Common myeloid progenitor, CD34-positive (primary cell): ENCODE measurements at regions not wholly inside any gene's neighbourhood (a gene's known extent, or its start where the extent isn't known, plus 50 kb on each side); places are given as distances from the start of the nearest gene placed in this dataset.
"Not testable (repeated sequence)": the region's sequence is repeated elsewhere in the genome, so short reads cannot be mapped to it uniquely, and the experiment has no call there.

Experiments
- CTCF ChIA-PET: fragments of 350-600 bp; sonication (Branson Sonifier 250); formaldehyde crosslinking; loops from one replicate; lab custom pipeline; 2021; ENCODE audit warnings: antibody characterized with exemption; lab: Charles Lee
- POLR2A ChIA-PET: fragments of 350-600 bp; sonication (Branson Sonifier 250); formaldehyde crosslinking; loops from one replicate; lab custom pipeline; 2021; ENCODE audit warnings: antibody characterized with exemption; lab: Charles Lee
- DNase-seq, 3 donors: peaks; one replicate each; pipeline versions ENCODE4 v3.0.0 to v3.0.0-alpha.2; 2013
- H3K27ac ChIP-seq, 2 experiments: 1 replicate in 1 of 2; 2 replicates in 1 of 2; pipeline ENCODE4 v1.7.0; 2013; ENCODE audit warnings: inconsistent platforms in 2 of 2, low read length in 2 of 2, mild to moderate bottlenecking in 2 of 2, low read depth in 1 of 2, moderate library complexity in 1 of 2; ENCODE audit not compliant: severe bottlenecking in 2 of 2, insufficient read depth in 1 of 2, poor library complexity in 1 of 2
- H3K27me3 ChIP-seq, 5 experiments: replicated peaks in 2 of 5; 1 replicate in 3 of 5; 2 replicates in 2 of 5; pipeline versions ENCODE4 v1.6.1 to v1.7.0; 2013; ENCODE audit warnings: low read length in 4 of 5, mild to moderate bottlenecking in 2 of 5, moderate library complexity in 2 of 5, inconsistent platforms in 1 of 5; ENCODE audit not compliant: insufficient read depth in 5 of 5, control insufficient read depth in 4 of 5
- H3K36me3 ChIP-seq, 4 experiments: 1 replicate in 2 of 4; 2 replicates in 2 of 4; pipeline versions ENCODE4 v1.6.1 to v1.7.0; 2013; ENCODE audit warnings: low read length in 3 of 4, control low read depth in 1 of 4, mild to moderate bottlenecking in 1 of 4; ENCODE audit not compliant: control insufficient read depth in 4 of 4, insufficient read depth in 4 of 4
- H3K4me1 ChIP-seq, 4 experiments: 1 replicate in 3 of 4; 2 replicates in 1 of 4; pipeline versions ENCODE4 v1.6.1 to v1.7.1; 2013; ENCODE audit warnings: low read length in 3 of 4, mild to moderate bottlenecking in 3 of 4, control low read depth in 1 of 4, inconsistent platforms in 1 of 4, moderate library complexity in 1 of 4; ENCODE audit not compliant: control insufficient read depth in 4 of 4, insufficient read depth in 4 of 4; ENCODE audit errors: control extremely low read depth in 1 of 4
- H3K4me3 ChIP-seq, 7 experiments: 1 replicate in 4 of 7; 2 replicates in 3 of 7; pipeline versions ENCODE4 v1.5.1 to v1.7.0; 2013; ENCODE audit warnings: mild to moderate bottlenecking in 7 of 7, low read length in 6 of 7, moderate library complexity in 6 of 7, inconsistent platforms in 2 of 7, low read depth in 2 of 7, control low read depth in 1 of 7; ENCODE audit not compliant: insufficient read depth in 4 of 7, control insufficient read depth in 1 of 7; ENCODE audit errors: extremely low read depth in 1 of 7
- H3K9me3 ChIP-seq, 5 experiments: 1 replicate in 4 of 5; 2 replicates in 1 of 5; pipeline versions ENCODE4 v1.6.1 to v1.7.1; 2013; ENCODE audit warnings: low read length in 4 of 5, mild to moderate bottlenecking in 2 of 5, inconsistent platforms in 1 of 5, low read depth in 1 of 5, moderate library complexity in 1 of 5; ENCODE audit not compliant: control insufficient read depth in 4 of 5, insufficient read depth in 2 of 5; ENCODE audit errors: control extremely low read depth in 1 of 5
- WGBS: methylation state at CpG from one replicate; pipeline ENCODE4 v1.1.5; 2013; ENCODE audit not compliant: insufficient coverage; 5-methylcytosine and 5-hydroxymethylcytosine counted together

DNA sequence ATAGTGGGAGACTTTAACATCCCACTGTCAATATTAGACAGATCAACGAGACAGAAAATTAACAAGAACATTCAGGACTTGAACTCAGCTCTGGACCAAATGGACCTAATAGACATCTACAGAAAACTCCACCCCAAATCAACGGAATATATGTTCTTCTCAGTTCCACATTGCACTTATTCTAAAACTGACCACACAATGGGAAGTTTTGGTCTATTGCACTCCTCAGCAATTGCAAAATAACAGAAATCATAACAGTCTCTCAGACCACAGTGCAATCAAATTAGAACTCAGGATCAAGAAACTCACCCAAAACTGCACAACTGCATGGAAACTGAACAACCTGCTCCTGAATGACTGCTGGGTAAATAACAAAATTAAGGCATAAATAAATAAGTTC is 449.9 kb upstream of the FANCL start:
- POLR2A ChIA-PET, H3K27ac ChIP-seq, H3K27me3 ChIP-seq, H3K36me3 ChIP-seq, H3K4me3 ChIP-seq, DNase-seq: not testable (repeated sequence)
- CTCF ChIA-PET: interaction anchor here (1.1 to 1.3 kb wide), 2 partner anchors 11 to 31 kb away, joined by 3 read pairs; no protein-coding TSS in a partner anchor
- peaks cover 0 to 14% (median 4%) of the 10 kb centered on the region in 5 experiments for H3K9me3 ChIP-seq
- H3K4me1 ChIP-seq: peaks cover 0 to 12% (median 7%) of the 10 kb centered on the region in 4 experiments
- 90% methylated on average over 1 of the region's 2 CpGs for WGBS

DNA sequence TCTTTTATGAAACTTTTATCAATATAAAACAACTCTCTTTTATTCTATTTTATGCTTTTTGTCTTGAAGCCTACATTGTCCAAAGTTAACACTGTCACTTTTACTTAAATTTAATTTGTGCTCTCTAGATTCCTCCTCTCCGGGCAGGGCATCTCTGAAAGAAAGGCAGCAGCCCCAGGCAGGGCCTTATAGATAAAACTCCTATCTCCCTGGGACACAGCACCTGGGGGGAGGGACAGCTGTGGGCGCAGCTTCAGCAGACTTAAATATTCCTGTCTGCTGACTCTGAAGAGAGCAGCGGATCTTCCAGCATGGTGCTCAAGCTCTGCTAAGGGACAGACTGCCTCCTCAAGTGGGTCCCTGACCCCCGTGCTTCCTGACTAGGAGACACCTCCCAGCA is 447.7 kb upstream of the FANCL start:
- 97% methylated on average over 4 of the region's 4 CpGs for WGBS
- ChIA-PET POLR2A (no interaction called here), CTCF (no interaction called here)
- Histone ChIP-seq H3K4me1 (peaks cover 0 to 21% (median 9%) of the 10 kb centered on the region in 4 experiments), H3K36me3 (peaks cover 0 to 2% (median 0%) of the 10 kb centered on the region in 4 experiments), H3K4me3 (no peak overlapping the region), H3K27me3 (no peaks in the 10 kb centered on the region), H3K27ac (no peak overlapping the region), H3K9me3 (peaks cover 0 to 10% (median 4%) of the 10 kb centered on the region in 5 experiments)
- peak in 1 of 3 donors; percentile 53 for DNase-seq

DNA sequence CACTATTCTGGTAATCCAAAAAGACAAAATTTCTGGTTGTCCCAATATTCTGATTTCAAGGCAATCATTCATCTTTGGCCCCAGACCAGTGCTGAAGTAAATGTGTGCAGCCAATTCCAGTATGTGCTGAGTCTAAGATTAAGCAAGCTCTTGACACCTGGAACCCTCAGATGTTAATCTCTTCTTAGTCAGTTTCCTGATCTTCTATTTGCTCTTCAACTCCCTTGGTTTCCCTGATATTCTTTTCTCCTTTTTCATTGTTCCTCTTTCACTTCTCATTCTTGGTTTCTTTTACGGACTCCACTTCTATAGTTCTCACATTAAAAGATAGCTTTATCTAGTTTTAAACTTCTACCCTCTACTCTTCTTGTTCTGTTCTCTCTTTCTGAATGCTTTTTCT is 445.7 kb upstream of the FANCL start:
- CTCF ChIA-PET: interaction anchor here (1.0 to 1.5 kb wide), 2 partner anchors 12 to 22 kb away, joined by 3 read pairs; no protein-coding TSS in a partner anchor
- POLR2A ChIA-PET: no interaction called here
- Histone ChIP-seq H3K36me3 (peaks cover 0 to 3% (median under 1%) of the 10 kb centered on the region in 4 experiments), H3K27me3 (no peaks in the 10 kb centered on the region), H3K4me1 (peaks cover 0 to 25% (median 9%) of the 10 kb centered on the region in 4 experiments), H3K9me3 (peaks cover 0 to 10% (median 4%) of the 10 kb centered on the region in 5 experiments), H3K27ac (peak overlapping the region; percentile 13 to 60), H3K4me3 (peak overlapping the region in 2 of 7 experiments; percentile 27 to 58)
- 9% methylated on average over 1 of the region's 1 CpG for WGBS
- DNase-seq: peak in 2 of 3 donors; percentile 55 to 73

DNA sequence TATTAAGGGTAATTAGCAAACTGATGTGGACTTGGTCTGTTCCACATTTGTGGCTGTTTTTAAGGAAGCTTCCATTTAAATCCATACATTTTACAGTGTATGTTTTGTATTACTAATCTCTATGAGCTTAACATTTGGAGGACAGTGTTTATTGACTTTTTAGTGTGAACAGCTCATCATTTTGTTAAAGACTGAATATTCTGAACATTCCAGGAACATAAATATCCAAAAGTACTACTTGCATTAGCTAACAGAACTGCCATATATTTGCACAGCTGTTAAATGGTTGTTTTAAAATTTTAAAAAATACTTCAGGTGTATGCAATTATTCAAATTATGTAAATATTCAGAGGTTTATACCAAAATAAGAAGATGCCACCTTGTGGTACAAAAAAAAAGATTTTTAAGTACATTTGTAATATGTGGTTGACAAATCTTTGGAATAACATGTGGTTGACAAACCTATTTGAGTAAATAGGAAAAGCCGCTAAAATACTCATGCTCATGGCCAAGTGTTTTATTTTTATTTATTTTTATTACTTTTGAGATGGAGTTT is 439.7 kb upstream of the FANCL start:
- Histone ChIP-seq H3K4me3 (no peak overlapping the region), H3K4me1 (peaks cover 0 to 12% (median 1%) of the 10 kb centered on the region in 4 experiments), H3K9me3 (no peaks in the 10 kb centered on the region), H3K36me3 (peaks cover 0 to 3% (median 0%) of the 10 kb centered on the region in 4 experiments), H3K27me3 (no peaks in the 10 kb centered on the region), H3K27ac (no peak overlapping the region)
- POLR2A ChIA-PET: no interaction called here
- WGBS: no CpG with 5 or more reads among the region's 1 CpG
- CTCF ChIA-PET: interaction anchor here (0.7 to 2.7 kb wide), 14 partner anchors 9 to 220 kb away, joined by 3 to 16 read pairs (median 3); no protein-coding TSS in a partner anchor
- peak in 2 of 3 donors; percentile 32 to 53 for DNase-seq

DNA sequence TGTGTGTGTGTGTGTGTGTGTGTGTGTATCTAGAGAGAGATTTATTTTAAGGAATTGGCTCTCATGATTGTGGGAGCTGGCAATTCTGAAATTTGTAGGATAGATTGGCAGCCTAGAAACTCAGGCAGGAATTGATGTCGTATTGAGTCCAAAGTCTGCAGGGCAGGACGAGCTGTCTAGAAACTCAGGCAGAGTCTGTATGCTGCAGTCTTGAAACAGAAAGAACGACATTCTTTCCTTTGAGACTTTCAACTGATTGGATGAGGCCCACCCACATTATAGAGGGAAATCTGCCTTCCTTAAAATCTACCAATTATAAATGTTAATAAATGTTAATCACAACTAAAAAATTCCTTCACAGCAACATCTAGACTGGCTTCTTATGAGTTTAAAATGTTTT is 436.6 kb upstream of the FANCL start:
- Histone ChIP-seq H3K4me1 (peaks cover 0 to 5% (median 0%) of the 10 kb centered on the region in 4 experiments), H3K27ac (no peak overlapping the region), H3K9me3 (no peaks in the 10 kb centered on the region), H3K36me3 (peaks cover 0 to under 1% (median 0%) of the 10 kb centered on the region in 4 experiments), H3K27me3 (no peaks in the 10 kb centered on the region), H3K4me3 (no peak overlapping the region)
- no peak for DNase-seq
- ChIA-PET POLR2A (interaction anchor here (0.8 kb wide), 1 partner anchor 62 kb away, joined by 3 read pairs; no protein-coding TSS in a partner anchor), CTCF (no interaction called here)
- 93% methylated on average over 3 of the region's 3 CpGs for WGBS

GRCh38 chr2:58671675-58672074 is 430.6 kb upstream of the FANCL start:
- Histone ChIP-seq H3K36me3 (no peaks in the 10 kb centered on the region), H3K4me3 (no peak overlapping the region), H3K9me3 (peaks cover 0 to 12% (median 2%) of the 10 kb centered on the region in 5 experiments), H3K27me3 (no peaks in the 10 kb centered on the region), H3K4me1 (peaks cover 0 to 7% (median 0%) of the 10 kb centered on the region in 4 experiments), H3K27ac (no peak overlapping the region)
- POLR2A ChIA-PET: no interaction called here
- CTCF ChIA-PET: interaction anchor here (0.6 to 0.7 kb wide), 2 partner anchors 9 to 98 kb away, joined by 3 read pairs; no protein-coding TSS in a partner anchor
- no peak for DNase-seq
- WGBS: no CpG with 5 or more reads among the region's 2 CpGs

DNA sequence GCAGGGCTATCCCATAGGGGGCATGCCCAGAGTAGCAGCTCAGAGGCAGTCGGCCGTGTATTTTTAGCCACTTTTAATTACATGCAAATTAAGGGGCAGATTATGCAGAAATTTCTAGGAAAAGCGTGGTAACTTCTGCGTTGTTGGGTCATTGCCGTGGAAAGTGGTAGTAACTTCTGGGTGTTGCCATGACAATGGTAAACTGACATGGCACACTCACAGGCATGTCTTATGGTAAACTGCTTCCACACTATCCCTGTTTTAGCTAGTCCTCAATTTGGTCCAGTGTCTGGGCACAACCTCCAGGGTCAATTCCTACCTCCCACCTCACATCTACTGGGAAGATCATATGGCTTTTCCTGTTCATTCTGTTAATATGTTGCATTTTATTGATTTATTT is 428.9 kb upstream of the FANCL start:
- no peak overlapping the region for H3K27ac ChIP-seq
- no peak overlapping the region for H3K4me3 ChIP-seq
- WGBS: 100% methylated on average over 2 of the region's 5 CpGs
- H3K4me1 ChIP-seq: peaks cover 0 to 6% (median 0%) of the 10 kb centered on the region in 4 experiments
- no peak for DNase-seq
- no peaks in the 10 kb centered on the region for H3K36me3 ChIP-seq
- ChIA-PET POLR2A (interaction anchor here (0.7 kb wide), 1 partner anchor 81 kb away, joined by 3 read pairs; no protein-coding TSS in a partner anchor), CTCF (no interaction called here)
- H3K9me3 ChIP-seq: peaks cover 0 to 12% (median 2%) of the 10 kb centered on the region in 5 experiments
- H3K27me3 ChIP-seq: no peaks in the 10 kb centered on the region
